ENCODE measurements at regions not wholly inside any gene's neighbourhood (a gene's known extent, or its start where the extent isn't known, plus 50 kb on each side); places are given as distances from the start of the nearest gene placed in this dataset.

- TF ChIP-seq ZNF521 (tag by site-specific recombination; IDR thresholded peaks at IDR 0.05) (no peak), ZNF121 (tag by site-specific recombination; IDR thresholded peaks at IDR 0.05) (no peak), ZNF843 (tag by site-specific recombination; IDR thresholded peaks at IDR 0.05) (no peak)
- Histone ChIP-seq H3K9me3 (ENCODE audit: control insufficient read depth, insufficient read depth, low read depth, low read length) (no peaks in the 10 kb centered on the region), H3K36me3 (ENCODE audit: control insufficient read depth in 2 of 2, insufficient read depth in 1 of 2, low read length in 2 of 2) (no peaks in the 10 kb centered on the region), H3K27ac (ENCODE audit: extremely low read depth, low read depth, low read length) (no peak overlapping the region), H3K4me3 (ENCODE audit: low read depth, low read length) (no peak overlapping the region), H3K4me1 (ENCODE audit: control insufficient read depth, insufficient read depth, low read length) (no peaks in the 10 kb centered on the region)
- ChIA-PET CTCF (interaction anchor here (0.6 kb wide), 1 partner anchor 40 kb away, joined by 8 read pairs; no protein-coding TSS in a partner anchor), POLR2A (no interaction called here)
Measured at GRCh38 chr7:11959121-11959520, 127.1 kb upstream of the THSD7A start.

GRCh38 chr7:11960621-11961020 lies 128.6 kb upstream of the THSD7A start:
- Histone ChIP-seq H3K9me3 (ENCODE audit: control insufficient read depth, insufficient read depth, low read depth, low read length) (no peaks in the 10 kb centered on the region), H3K36me3 (ENCODE audit: control insufficient read depth in 2 of 2, insufficient read depth in 1 of 2, low read length in 2 of 2) (no peaks in the 10 kb centered on the region), H3K27ac (ENCODE audit: extremely low read depth, low read depth, low read length) (no peak overlapping the region), H3K4me1 (ENCODE audit: control insufficient read depth, insufficient read depth, low read length) (no peaks in the 10 kb centered on the region), H3K4me3 (ENCODE audit: low read depth, low read length) (no peak overlapping the region)
- ChIA-PET CTCF (no interaction called here), POLR2A (no interaction called here)
- TF ChIP-seq ZNF138 (tag by site-specific recombination; IDR thresholded peaks at IDR 0.05; ENCODE audit: borderline replicate concordance) (no peak), ZNF596 (tag by site-specific recombination; IDR thresholded peaks at IDR 0.05) (no peak), ZNF645 (tag by site-specific recombination; IDR thresholded peaks at IDR 0.05) (no peak), ZNF211 (tag by site-specific recombination; IDR thresholded peaks at IDR 0.05; ENCODE audit: low read depth) (no peak), ZBTB26 (tag by site-specific recombination; optimal IDR thresholded peaks at IDR 0.05) (no peak), ZNF555 (tag by site-specific recombination; conservative IDR thresholded peaks at IDR 0.05) (no peak), ZNF404 (tag by site-specific recombination; IDR thresholded peaks at IDR 0.05) (no peak), ZSCAN18 (tag by site-specific recombination; IDR thresholded peaks at IDR 0.05) (no peak), KLF1 (tag by site-specific recombination; IDR thresholded peaks at IDR 0.05) (no peak), PATZ1 (tag by site-specific recombination; IDR thresholded peaks at IDR 0.05) (no peak), EGR2 (tag by site-specific recombination; IDR thresholded peaks at IDR 0.05; ENCODE audit: low read depth) (no peak), ZNF624 (tag by site-specific recombination; IDR thresholded peaks at IDR 0.05) (no peak), HOXC10 (CRISPR knock-in tag; IDR thresholded peaks at IDR 0.05) (no peak), ZNF521 (tag by site-specific recombination; IDR thresholded peaks at IDR 0.05) (no peak), PRDM1 (tag by site-specific recombination; IDR thresholded peaks at IDR 0.05) (no peak), ZNF571 (tag by site-specific recombination; IDR thresholded peaks at IDR 0.05) (no peak)

All from HEK293 (cell line).